Heart left ventricle (tissue), 13 donors: ENCODE measurements at regions not wholly inside any gene's neighbourhood (a gene's known extent, or its start where the extent isn't known, plus 50 kb on each side); places are given as distances from the start of the nearest gene placed in this dataset.

Source experiments
- POLR2A ChIP-seq, 2 donors: fragments of 450-650 bp; IDR thresholded peaks; one replicate each; pipeline ENCODE4 v1.6.1; 2017; ENCODE audit warnings: antibody characterized with exemption in 2 of 2, mild to moderate bottlenecking in 2 of 2, moderate library complexity in 2 of 2
- TF ChIP-seq, protein P1 (sequence below), 12 donors: fragments of 200-600 bp; sonication (generic) in 4 of 12; IDR thresholded peaks; one replicate each; pipeline versions ENCODE4 v1.5.0 to v1.8.0; 2018 to 2022; ENCODE audit warnings: antibody characterized with exemption in 12 of 12, mild to moderate bottlenecking in 5 of 12
- donor health status: ischemic (EF 13 %, LVEDD 7.1; RV severe dilation, severe dysfunction).
- donor health status: DM: no; HTN: yes; CAD: no.
- donor health status: DM: no; HTN: no; CAD: no.
- donor health status: ischemic (EF 25% LVEDD 6.9; RV normal size, moderate dysfunction).
- donor health status: ischemic (EF 25% LVEDD 5.7; RV mildly dilated, moderate dysfunction).
- donor health status: ischemic (EF 35%, LVEDD 5.7; RV mildly dilated, moderate dysfunction).
- donor health status: nonischemic (EF 11% LVEDD 7.7; RV severe dilation, severe dysfunction).
- donor health status: DM: yes; HTN: yes; CAD: no.
- donor health status: PGD.
- donor health status: ischemic (EF 29% LVEDD 5.4; RV normal size, mild dysfunction).
- donor health status: nonischemic (EF 23%, LVEDD 6.1; RV moderate dilation, normal function).

- TF ChIP-seq, protein P1, sequence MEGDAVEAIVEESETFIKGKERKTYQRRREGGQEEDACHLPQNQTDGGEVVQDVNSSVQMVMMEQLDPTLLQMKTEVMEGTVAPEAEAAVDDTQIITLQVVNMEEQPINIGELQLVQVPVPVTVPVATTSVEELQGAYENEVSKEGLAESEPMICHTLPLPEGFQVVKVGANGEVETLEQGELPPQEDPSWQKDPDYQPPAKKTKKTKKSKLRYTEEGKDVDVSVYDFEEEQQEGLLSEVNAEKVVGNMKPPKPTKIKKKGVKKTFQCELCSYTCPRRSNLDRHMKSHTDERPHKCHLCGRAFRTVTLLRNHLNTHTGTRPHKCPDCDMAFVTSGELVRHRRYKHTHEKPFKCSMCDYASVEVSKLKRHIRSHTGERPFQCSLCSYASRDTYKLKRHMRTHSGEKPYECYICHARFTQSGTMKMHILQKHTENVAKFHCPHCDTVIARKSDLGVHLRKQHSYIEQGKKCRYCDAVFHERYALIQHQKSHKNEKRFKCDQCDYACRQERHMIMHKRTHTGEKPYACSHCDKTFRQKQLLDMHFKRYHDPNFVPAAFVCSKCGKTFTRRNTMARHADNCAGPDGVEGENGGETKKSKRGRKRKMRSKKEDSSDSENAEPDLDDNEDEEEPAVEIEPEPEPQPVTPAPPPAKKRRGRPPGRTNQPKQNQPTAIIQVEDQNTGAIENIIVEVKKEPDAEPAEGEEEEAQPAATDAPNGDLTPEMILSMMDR (IDR thresholded peaks at IDR 0.05): no peak
- no peak for TF ChIP-seq POLR2A (IDR thresholded peaks at IDR 0.05)
These were observed 191.3 kb upstream of the NREP start for GRCh38 chr5:111948092-111948841.
